Transverse colon (tissue), 3 donors: ENCODE measurements at regions not wholly inside any gene's neighbourhood (a gene's known extent, or its start where the extent isn't known, plus 50 kb on each side); places are given as distances from the start of the nearest gene placed in this dataset.

Experiments
- CTCF ChIP-seq, 5 experiments: fragments of 200-600 bp in 3 of 5; fragments of 450-650 bp in 2 of 5; sonication (generic) in 3 of 5; IDR thresholded peaks; 1 replicate in 2 of 5; 2 replicates in 3 of 5; pipeline ENCODE4 v1.5.1; 2016 to 2017; ENCODE audit warnings: antibody characterized with exemption in 5 of 5, inconsistent platforms in 3 of 5, mild to moderate bottlenecking in 2 of 5, moderate library complexity in 1 of 5
- POLR2A ChIP-seq: fragments of 450-650 bp; IDR thresholded peaks from one replicate; pipeline ENCODE4 v1.6.1; 2016; ENCODE audit warnings: antibody characterized with exemption, mild to moderate bottlenecking, moderate library complexity

- TF ChIP-seq CTCF (IDR thresholded peaks at IDR 0.05) (no peak), POLR2A (no peak)
Measured at GRCh38 chr5:155309021-155309746, 295.6 kb downstream of the KIF4B start.
